GM19455 (cell line): ENCODE measurements at regions not wholly inside any gene's neighbourhood (a gene's known extent, or its start where the extent isn't known, plus 50 kb on each side); places are given as distances from the start of the nearest gene placed in this dataset.
"Not testable (repeated sequence)": the region's sequence is repeated elsewhere in the genome, so short reads cannot be mapped to it uniquely, and the experiment has no call there.

ENCODE experiments used
- ATAC-seq: cut with Tn5 transposase; IDR thresholded peaks from one replicate; pipeline ENCODE4 v1.9.1; 2021; ENCODE audit not compliant: unreplicated experiment

- no peak for ATAC-seq
Observed at GRCh38 chr5:153350175-153350883, 140.1 kb upstream of the GRIA1 start.

- ATAC-seq = peak; percentile 56
Observed at GRCh38 chr5:153352685-153353219, 137.7 kb upstream of the GRIA1 start.

GRCh38 chr5:153357493-153358112 is 132.9 kb upstream of the GRIA1 start:
- no peak for ATAC-seq

- ATAC-seq = peak; percentile 83
Observed at GRCh38 chr5:153358315-153358976, 132.0 kb upstream of the GRIA1 start.

- ATAC-seq = no peak
Observed at GRCh38 chr5:153360860-153361259, 129.6 kb upstream of the GRIA1 start.

- no peak for ATAC-seq
Observed at GRCh38 chr5:153361735-153362409, 128.6 kb upstream of the GRIA1 start.

GRCh38 chr5:153365547-153365946 is 124.9 kb upstream of the GRIA1 start:
- ATAC-seq = no peak

GRCh38 chr5:153367466-153367865 is 123.0 kb upstream of the GRIA1 start:
- no peak for ATAC-seq

GRCh38 chr5:153372425-153373129 is 117.9 kb upstream of the GRIA1 start:
- no peak for ATAC-seq

GRCh38 chr5:153373130-153373498 is 117.4 kb upstream of the GRIA1 start:
- ATAC-seq = no peak

- not testable (repeated sequence) for ATAC-seq
Observed at GRCh38 chr5:153381630-153382029, 108.8 kb upstream of the GRIA1 start.

GRCh38 chr5:153390569-153390968 is 99.9 kb upstream of the GRIA1 start:
- ATAC-seq = no peak

- ATAC-seq = no peak
Observed at GRCh38 chr5:153399595-153399994, 90.9 kb upstream of the GRIA1 start.

- ATAC-seq = no peak
Observed at GRCh38 chr5:153400931-153401330, 89.5 kb upstream of the GRIA1 start.

- ATAC-seq = no peak
Observed at GRCh38 chr5:153402550-153402949, 87.9 kb upstream of the GRIA1 start.

- no peak for ATAC-seq
Observed at GRCh38 chr5:153403470-153403869, 87.0 kb upstream of the GRIA1 start.

- ATAC-seq = no peak
Observed at GRCh38 chr5:153404747-153405146, 85.7 kb upstream of the GRIA1 start.

GRCh38 chr5:153421676-153422075 is 68.8 kb upstream of the GRIA1 start:
- ATAC-seq = no peak

GRCh38 chr5:153425914-153426313 is 64.6 kb upstream of the GRIA1 start:
- ATAC-seq = no peak

- ATAC-seq = peak; percentile 72
Observed at GRCh38 chr5:153429761-153430380, 60.6 kb upstream of the GRIA1 start.
